Testis (tissue), 2 donors: ENCODE measurements at regions not wholly inside any gene's neighbourhood (a gene's known extent, or its start where the extent isn't known, plus 50 kb on each side); places are given as distances from the start of the nearest gene placed in this dataset.

ENCODE experiments used
- DNase-seq: peaks from one replicate; pipeline ENCODE4 v3.0.0-alpha.2; 2019
- H3K27ac ChIP-seq, 2 donors: fragments of 200-600 bp; sonication (generic); one replicate each; pipeline ENCODE4 v1.5.1; 2019
- H3K27me3 ChIP-seq: fragments of 200-600 bp; sonication (generic); one replicate; pipeline ENCODE4 v1.5.1; 2019
- H3K36me3 ChIP-seq: fragments of 200-600 bp; sonication (generic); one replicate; pipeline ENCODE4 v1.5.1; 2017; ENCODE audit warnings: low read depth; ENCODE audit errors: missing control alignments
- H3K4me1 ChIP-seq: fragments of 200-600 bp; sonication (generic); one replicate; pipeline ENCODE4 v1.5.1; 2019
- H3K4me3 ChIP-seq, 2 donors: fragments of 200-600 bp; sonication (generic); one replicate each; pipeline ENCODE4 v1.5.1; 2017 to 2019
- H3K9me3 ChIP-seq: fragments of 200-600 bp; sonication (generic); one replicate; pipeline ENCODE4 v1.5.1; 2017
- CTCF ChIP-seq, 3 experiments: fragments of 450-650 bp in 2 of 3; fragments of 200-600 bp in 1 of 3; sonication (generic) in 1 of 3; IDR thresholded peaks; one replicate each; pipeline ENCODE4 v1.5.1; 2016 to 2019; ENCODE audit warnings: antibody characterized with exemption in 3 of 3, mild to moderate bottlenecking in 2 of 3, moderate library complexity in 1 of 3
- POLR2A ChIP-seq: fragments of 450-650 bp; IDR thresholded peaks from one replicate; pipeline ENCODE4 v1.6.1; 2017; ENCODE audit warnings: antibody characterized with exemption, mild to moderate bottlenecking, moderate library complexity
- WGBS, 2 donors: methylation state at CpG; one replicate each; pipeline ENCODE4 v1.1.5; 2018; 5-methylcytosine and 5-hydroxymethylcytosine counted together
- intact Hi-C: fragments of 100-400 bp; cut with DNase I; formaldehyde crosslinking; loops from one replicate; pipeline ENCODE4 v1.15.1; 2023; ENCODE audit warnings: low total_unique reads

- Histone ChIP-seq H3K4me3 (no peak overlapping the region), H3K27ac (no peak overlapping the region), H3K4me1 (no peaks in the 10 kb centered on the region), H3K27me3 (no peaks in the 10 kb centered on the region), H3K9me3 (no peaks in the 10 kb centered on the region), H3K36me3 (no peaks in the 10 kb centered on the region)
- intact Hi-C loops = no loop called here
- DNase-seq = no peak
- TF ChIP-seq CTCF (IDR thresholded peaks at IDR 0.05) = no peak
- WGBS, 2 donors = 61 to 84% methylated on average over 2 of the region's 2 CpGs
Measured at GRCh38 chr1:232878086-232878485, 72.3 kb upstream of the NTPCR start.

- Histone ChIP-seq H3K27ac (no peak overlapping the region), H3K4me1 (no peaks in the 10 kb centered on the region), H3K4me3 (no peak overlapping the region), H3K9me3 (no peaks in the 10 kb centered on the region), H3K36me3 (no peaks in the 10 kb centered on the region), H3K27me3 (no peaks in the 10 kb centered on the region)
- TF ChIP-seq POLR2A (no peak), CTCF (IDR thresholded peaks at IDR 0.05) (peak in 1 of 3 experiments; percentile 28)
- 49 to 63% methylated on average over 3 of the region's 3 CpGs for WGBS, 2 donors
- intact Hi-C loops = no loop called here
- DNase-seq = peak; percentile 51
Measured at GRCh38 chr1:232880354-232880753, 70.1 kb upstream of the NTPCR start.

GRCh38 chr1:232883992-232884661 lies 66.3 kb upstream of the NTPCR start:
- no peaks in the 10 kb centered on the region for H3K9me3 ChIP-seq
- H3K27me3 ChIP-seq = no peaks in the 10 kb centered on the region
- H3K36me3 ChIP-seq = no peaks in the 10 kb centered on the region
- no peak for TF ChIP-seq CTCF (IDR thresholded peaks at IDR 0.05)
- TF ChIP-seq POLR2A = no peak
- WGBS, 2 donors = 82 to 87% methylated on average over 4 of the region's 4 CpGs
- intact Hi-C loops = no loop called here
- no peak for DNase-seq
- H3K4me3 ChIP-seq = no peak overlapping the region
- H3K27ac ChIP-seq = no peak overlapping the region
- H3K4me1 ChIP-seq = no peaks in the 10 kb centered on the region

- intact Hi-C loops = no loop called here
- H3K4me3 ChIP-seq = no peak overlapping the region
- H3K9me3 ChIP-seq = no peaks in the 10 kb centered on the region
- TF ChIP-seq CTCF (IDR thresholded peaks at IDR 0.05) = no peak
- no peak for TF ChIP-seq POLR2A
- WGBS, 2 donors = 87 to 89% methylated on average over 2 of the region's 2 CpGs
- H3K27ac ChIP-seq = no peak overlapping the region
- no peaks in the 10 kb centered on the region for H3K4me1 ChIP-seq
- H3K27me3 ChIP-seq = no peaks in the 10 kb centered on the region
- H3K36me3 ChIP-seq = no peaks in the 10 kb centered on the region
- DNase-seq = no peak
Measured at GRCh38 chr1:232886271-232886670, 64.1 kb upstream of the NTPCR start.

GRCh38 chr1:232890340-232890943 lies 60.0 kb upstream of the NTPCR start:
- no peaks in the 10 kb centered on the region for H3K4me1 ChIP-seq
- no peak for TF ChIP-seq CTCF (IDR thresholded peaks at IDR 0.05)
- no peak for TF ChIP-seq POLR2A
- 86 to 90% methylated on average over 5 of the region's 5 CpGs for WGBS, 2 donors
- intact Hi-C loops = no loop called here
- H3K4me3 ChIP-seq = no peak overlapping the region
- DNase-seq = no peak
- no peak overlapping the region for H3K27ac ChIP-seq
- no peaks in the 10 kb centered on the region for H3K36me3 ChIP-seq
- no peaks in the 10 kb centered on the region for H3K27me3 ChIP-seq
- H3K9me3 ChIP-seq = no peaks in the 10 kb centered on the region
